HG02938 (cell line): ENCODE measurements at regions not wholly inside any gene's neighbourhood (a gene's known extent, or its start where the extent isn't known, plus 50 kb on each side); places are given as distances from the start of the nearest gene placed in this dataset.
"Not testable (repeated sequence)": the region's sequence is repeated elsewhere in the genome, so short reads cannot be mapped to it uniquely, and the experiment has no call there.

Experiments
- ATAC-seq: cut with Tn5 transposase; IDR thresholded peaks from one replicate; pipeline ENCODE4 v1.9.1; 2021; ENCODE audit warnings: mild to moderate bottlenecking, moderate library complexity; ENCODE audit not compliant: unreplicated experiment

GRCh38 chr2:114128725-114129124 lies 238.8 kb downstream of the ACTR3 start:
- ATAC-seq = no peak

GRCh38 chr2:114132050-114132449 lies 242.2 kb downstream of the ACTR3 start:
- not testable (repeated sequence) for ATAC-seq

GRCh38 chr2:114134146-114134545 lies 244.3 kb downstream of the ACTR3 start:
- no peak for ATAC-seq

- ATAC-seq = no peak
Observed at GRCh38 chr2:114139542-114139941, 249.7 kb downstream of the ACTR3 start.

GRCh38 chr2:114156366-114157056 lies 266.6 kb downstream of the ACTR3 start:
- ATAC-seq = no peak

- ATAC-seq = no peak
Observed at GRCh38 chr2:114157057-114157385, 267.1 kb downstream of the ACTR3 start.

- ATAC-seq = no peak
Observed at GRCh38 chr2:114160263-114160981, 270.5 kb downstream of the ACTR3 start.

GRCh38 chr2:114161371-114161770 lies 271.5 kb downstream of the ACTR3 start:
- ATAC-seq = no peak

- no peak for ATAC-seq
Observed at GRCh38 chr2:114167799-114168198, 274.6 kb upstream of the DPP10 start.

GRCh38 chr2:114170070-114170469 lies 272.4 kb upstream of the DPP10 start:
- no peak for ATAC-seq

GRCh38 chr2:114175507-114175906 lies 266.9 kb upstream of the DPP10 start:
- no peak for ATAC-seq

- ATAC-seq = no peak
Observed at GRCh38 chr2:114185501-114185900, 256.9 kb upstream of the DPP10 start.

GRCh38 chr2:114192362-114192761 lies 250.1 kb upstream of the DPP10 start:
- ATAC-seq = no peak

GRCh38 chr2:114201781-114202180 lies 240.7 kb upstream of the DPP10 start:
- ATAC-seq = no peak

GRCh38 chr2:114203679-114204078 lies 238.8 kb upstream of the DPP10 start:
- no peak for ATAC-seq

- ATAC-seq = no peak
Observed at GRCh38 chr2:114213808-114214207, 228.6 kb upstream of the DPP10 start.

- no peak for ATAC-seq
Observed at GRCh38 chr2:114218383-114218782, 224.1 kb upstream of the DPP10 start.

- no peak for ATAC-seq
Observed at GRCh38 chr2:114219456-114219855, 223.0 kb upstream of the DPP10 start.

- no peak for ATAC-seq
Observed at GRCh38 chr2:114222344-114222743, 220.1 kb upstream of the DPP10 start.

GRCh38 chr2:114231921-114232320 lies 210.5 kb upstream of the DPP10 start:
- ATAC-seq = no peak

GRCh38 chr2:114237331-114237730 lies 205.1 kb upstream of the DPP10 start:
- ATAC-seq = no peak

- no peak for ATAC-seq
Observed at GRCh38 chr2:114238910-114239559, 203.4 kb upstream of the DPP10 start.
